HUES64 (cell line): ENCODE measurements at regions not wholly inside any gene's neighbourhood (a gene's known extent, or its start where the extent isn't known, plus 50 kb on each side); places are given as distances from the start of the nearest gene placed in this dataset.
A peak's percentile ranks its signal among the peaks of the same experiment; 100 is the strongest.

Experiments used
- H3K27ac ChIP-seq: 2 replicates; pipeline ENCODE4 v1.7.0; 2013; ENCODE audit warnings: low read depth, low read length, inconsistent platforms
- H3K27me3 ChIP-seq: 2 replicates; pipeline ENCODE4 v1.6.1; 2013; ENCODE audit warnings: mild to moderate bottlenecking, low read length; ENCODE audit not compliant: insufficient read depth
- H3K36me3 ChIP-seq: 2 replicates; pipeline ENCODE4 v1.6.1; 2013; ENCODE audit warnings: mild to moderate bottlenecking, low read length; ENCODE audit not compliant: insufficient read depth
- H3K4me1 ChIP-seq: 2 replicates; pipeline ENCODE4 v1.6.1; 2013; ENCODE audit warnings: mild to moderate bottlenecking, low read length, moderate library complexity; ENCODE audit not compliant: insufficient read depth
- H3K4me3 ChIP-seq: 2 replicates; pipeline ENCODE4 v1.5.1; 2013; ENCODE audit warnings: mild to moderate bottlenecking, low read length, moderate library complexity
- H3K9ac ChIP-seq: 2 replicates; pipeline ENCODE4 v1.6.1; 2013; ENCODE audit warnings: mild to moderate bottlenecking, low read depth, low read length
- H3K9me3 ChIP-seq: 2 replicates; pipeline ENCODE4 v1.6.1; 2013; ENCODE audit warnings: low read depth, low read length; ENCODE audit not compliant: insufficient read depth
- WGBS: fragments of 150-250, 120-280 bp; methylation state at CpG from one replicate; pipeline ENCODE4 v1.1.7; 2013; ENCODE audit warnings: missing lambda C conversion rate; 5-methylcytosine and 5-hydroxymethylcytosine counted together

GRCh38 chr12:60947533-60947932, 1312.7 kb upstream of the USP15 start:
- H3K9me3 ChIP-seq: 0 out of 2 replicates have a peak, but pooled peaks cover 13% of the 10 kb centered on the region

DNA sequence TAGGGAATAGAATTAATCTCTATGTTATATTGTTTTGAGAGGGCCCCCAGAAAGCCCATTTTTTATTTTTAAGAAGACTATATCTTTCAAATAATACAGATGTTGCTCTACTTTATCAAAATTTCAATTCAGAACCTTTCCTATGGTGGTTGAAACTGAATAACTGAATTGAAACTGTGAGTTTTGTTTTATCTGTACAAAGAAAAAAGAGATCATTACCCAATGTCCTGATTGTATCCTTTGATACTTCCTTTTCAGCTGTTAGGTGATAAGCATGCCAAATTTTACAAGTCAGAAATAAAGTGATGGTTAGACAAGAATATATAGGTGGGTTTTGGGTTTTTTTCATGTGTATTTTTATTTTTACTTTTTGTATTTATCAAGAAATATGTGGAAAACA, 1293.1 kb upstream of the USP15 start:
- Histone ChIP-seq H3K27ac (no peak overlapping the region), H3K27me3 (no peaks in the 10 kb centered on the region), H3K4me1 (no peaks in the 10 kb centered on the region), H3K9ac (no peak overlapping the region), H3K4me3 (no peak overlapping the region), H3K9me3 (peaks cover 11% of the 10 kb centered on the region), H3K36me3 (no peaks in the 10 kb centered on the region)

More at GRCh38 chr12:60947533-60947932, 1312.7 kb upstream of the USP15 start:
- Histone ChIP-seq H3K27ac (no peak overlapping the region), H3K4me3 (no peak overlapping the region), H3K4me1 (no peaks in the 10 kb centered on the region), H3K9ac (no peak overlapping the region), H3K27me3 (no peaks in the 10 kb centered on the region), H3K36me3 (no peaks in the 10 kb centered on the region)
- 80% methylated on average over 2 of the region's 2 CpGs for WGBS

DNA sequence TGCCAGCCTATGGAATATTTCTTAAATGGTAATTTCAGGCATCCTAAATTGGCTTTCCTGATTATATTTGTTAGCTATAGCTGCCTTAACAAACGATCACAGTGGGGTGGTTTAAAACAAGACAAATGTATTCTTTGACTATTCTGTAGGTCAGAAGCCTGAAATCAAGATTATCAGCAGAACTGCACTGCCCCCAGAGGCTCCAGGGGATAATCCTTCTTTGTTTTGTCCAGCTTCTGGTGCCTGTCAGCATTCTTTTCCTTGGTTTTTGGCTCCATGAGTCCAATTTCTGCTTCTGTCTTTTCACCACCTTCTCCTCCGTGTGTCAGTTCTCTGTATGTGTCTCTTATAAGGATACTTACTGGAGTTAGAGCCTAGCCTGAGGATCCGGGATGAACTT, 1282.2 kb upstream of the USP15 start:
- no peak overlapping the region for H3K27ac ChIP-seq
- H3K4me3 ChIP-seq: no peak overlapping the region
- no peaks in the 10 kb centered on the region for H3K36me3 ChIP-seq
- H3K9me3 ChIP-seq: peaks cover 14% of the 10 kb centered on the region
- WGBS: 96% methylated on average over 3 of the region's 3 CpGs
- H3K27me3 ChIP-seq: no peaks in the 10 kb centered on the region
- H3K9ac ChIP-seq: no peak overlapping the region
- peaks cover 22% of the 10 kb centered on the region; the same call in 1 of the 2 replicates for H3K4me1 ChIP-seq

DNA sequence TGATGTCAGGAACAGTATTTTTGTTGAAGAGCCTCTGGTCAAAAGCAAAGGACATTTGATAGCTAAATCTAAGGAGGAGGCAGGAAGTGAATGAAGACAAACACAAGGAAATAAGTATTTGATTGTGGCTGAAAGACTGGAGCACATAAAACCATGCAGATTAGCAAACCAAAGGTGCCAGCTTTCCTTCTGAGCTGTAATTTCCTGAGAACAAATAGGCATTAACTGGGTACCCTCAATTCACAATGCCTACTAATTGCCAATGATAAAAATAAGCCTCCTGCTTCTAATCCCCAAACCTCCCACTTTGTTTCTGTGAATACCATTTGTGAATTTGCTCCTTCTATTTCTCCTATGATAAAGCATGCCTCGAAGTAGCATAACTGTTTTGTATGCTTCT, 1279.6 kb upstream of the USP15 start:
- WGBS: no CpG with 5 or more reads among the region's 1 CpG
- no peaks in the 10 kb centered on the region for H3K27me3 ChIP-seq
- H3K36me3 ChIP-seq: no peaks in the 10 kb centered on the region
- peaks cover 22% of the 10 kb centered on the region; the same call in 1 of the 2 replicates for H3K4me1 ChIP-seq
- H3K9me3 ChIP-seq: peaks cover 18% of the 10 kb centered on the region
- no peak overlapping the region for H3K4me3 ChIP-seq
- 0 out of 2 replicates have a peak overlapping the region, but pooled peaks have one; percentile 24 for H3K27ac ChIP-seq
- no peak overlapping the region for H3K9ac ChIP-seq

DNA sequence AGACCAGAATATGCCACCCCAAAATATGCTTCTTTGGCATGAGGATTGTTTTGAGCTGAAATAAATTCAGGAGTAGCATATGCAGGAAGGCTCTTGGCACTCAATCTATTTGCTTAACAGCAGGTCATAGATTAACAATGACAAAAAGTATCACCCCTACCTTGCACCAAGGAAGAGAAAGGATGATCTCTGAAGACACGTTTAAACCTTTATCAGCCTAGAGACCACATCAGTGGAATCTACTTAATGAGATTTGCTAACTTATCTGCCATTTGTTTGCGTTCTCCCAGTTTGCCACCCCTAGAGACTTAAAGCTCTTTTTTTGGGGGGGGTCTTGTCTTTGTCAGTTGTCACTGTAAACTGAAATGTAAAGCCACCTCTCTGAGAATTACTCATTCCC, 1278.7 kb upstream of the USP15 start:
- Histone ChIP-seq H3K9ac (no peak overlapping the region), H3K4me1 (peaks cover 22% of the 10 kb centered on the region; the same call in 1 of the 2 replicates), H3K27ac (no peak overlapping the region), H3K36me3 (no peaks in the 10 kb centered on the region), H3K9me3 (peaks cover 19% of the 10 kb centered on the region), H3K4me3 (no peak overlapping the region), H3K27me3 (no peaks in the 10 kb centered on the region)
- WGBS: 50% methylated on average over 1 of the region's 2 CpGs

DNA sequence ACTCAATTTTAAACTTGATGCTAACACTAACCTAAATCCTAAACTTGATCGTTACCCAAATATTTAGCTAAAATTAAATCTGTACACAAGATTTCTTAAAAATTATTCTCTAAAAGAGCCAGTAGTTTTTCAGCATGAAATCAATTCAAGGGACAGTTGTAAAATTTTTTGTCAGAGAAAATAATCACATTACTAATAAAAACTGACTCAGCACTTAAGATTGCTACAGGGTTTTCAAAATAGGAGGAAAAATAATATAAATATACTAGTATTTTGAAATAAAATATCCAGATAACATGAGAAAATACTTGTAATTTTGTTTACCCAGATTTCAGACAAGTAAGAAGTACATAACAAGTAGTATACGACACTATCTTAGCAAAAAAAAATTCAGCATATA, 1268.1 kb upstream of the USP15 start:
- Histone ChIP-seq H3K9me3 (peaks cover 10% of the 10 kb centered on the region), H3K9ac (no peak overlapping the region), H3K27me3 (no peaks in the 10 kb centered on the region), H3K4me1 (no peaks in the 10 kb centered on the region), H3K36me3 (no peaks in the 10 kb centered on the region), H3K27ac (no peak overlapping the region), H3K4me3 (no peak overlapping the region)
- WGBS: 96% methylated on average over 1 of the region's 2 CpGs

DNA sequence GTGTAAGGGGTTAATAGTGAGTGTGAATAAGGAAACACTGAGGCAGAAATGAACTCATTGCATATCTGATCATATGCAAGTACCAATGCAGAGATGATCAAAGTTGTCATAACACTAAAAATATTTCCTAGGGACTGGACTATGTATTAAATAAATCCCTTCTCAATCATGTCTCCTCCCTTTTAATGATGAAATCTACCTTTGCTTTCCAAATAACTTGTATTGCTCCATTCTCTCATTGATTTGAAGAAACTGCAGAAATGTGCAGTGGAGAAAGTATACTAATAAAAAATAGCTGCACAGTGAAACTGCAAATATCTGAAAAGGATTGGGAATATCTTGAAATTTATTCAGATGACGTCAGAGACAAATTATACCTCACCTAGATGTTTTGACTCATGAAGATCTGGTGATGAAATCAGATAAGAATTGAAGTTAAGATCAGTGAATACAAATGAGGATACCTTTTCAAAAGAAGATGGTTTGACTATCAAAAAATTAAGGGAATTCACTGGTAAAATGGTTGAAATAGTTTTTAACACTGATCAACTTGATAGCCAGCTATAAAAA, 1264.9 kb upstream of the USP15 start:
- Histone ChIP-seq H3K27me3 (no peaks in the 10 kb centered on the region), H3K9me3 (peaks cover 16% of the 10 kb centered on the region), H3K9ac (no peak overlapping the region), H3K4me3 (no peak overlapping the region), H3K36me3 (no peaks in the 10 kb centered on the region), H3K4me1 (no peaks in the 10 kb centered on the region), H3K27ac (no peak overlapping the region)
- WGBS: no CpG with 5 or more reads among the region's 1 CpG

DNA sequence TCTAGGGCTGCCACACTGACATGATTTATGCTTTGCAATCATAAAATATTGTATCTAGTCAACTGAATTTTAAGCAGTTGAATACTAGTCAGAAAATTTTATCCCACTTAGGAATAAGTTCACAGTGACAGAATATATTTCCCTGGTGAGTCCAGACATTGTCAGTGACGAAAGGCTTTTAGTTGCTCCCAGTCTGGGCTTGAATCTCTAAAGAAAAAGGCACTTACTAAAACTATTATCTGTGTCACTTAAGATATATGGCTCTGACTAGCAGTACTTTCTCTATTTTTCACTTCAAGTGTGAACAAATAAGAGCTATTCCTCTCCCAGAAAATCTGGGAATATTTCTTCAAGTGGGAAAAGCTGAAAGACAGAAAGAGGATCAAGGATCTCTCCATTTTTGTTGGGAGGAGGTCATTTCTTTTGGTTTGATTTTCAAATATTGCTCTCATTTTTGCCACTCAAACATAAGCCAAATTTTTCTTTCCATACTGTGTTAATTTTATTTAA, 1262.3 kb upstream of the USP15 start:
- peaks cover 11% of the 10 kb centered on the region for H3K9me3 ChIP-seq
- 69% methylated on average over 1 of the region's 1 CpG for WGBS
- H3K27me3 ChIP-seq: no peaks in the 10 kb centered on the region
- no peak overlapping the region for H3K9ac ChIP-seq
- H3K27ac ChIP-seq: no peak overlapping the region
- H3K4me1 ChIP-seq: no peaks in the 10 kb centered on the region
- H3K36me3 ChIP-seq: no peaks in the 10 kb centered on the region
- no peak overlapping the region for H3K4me3 ChIP-seq

DNA sequence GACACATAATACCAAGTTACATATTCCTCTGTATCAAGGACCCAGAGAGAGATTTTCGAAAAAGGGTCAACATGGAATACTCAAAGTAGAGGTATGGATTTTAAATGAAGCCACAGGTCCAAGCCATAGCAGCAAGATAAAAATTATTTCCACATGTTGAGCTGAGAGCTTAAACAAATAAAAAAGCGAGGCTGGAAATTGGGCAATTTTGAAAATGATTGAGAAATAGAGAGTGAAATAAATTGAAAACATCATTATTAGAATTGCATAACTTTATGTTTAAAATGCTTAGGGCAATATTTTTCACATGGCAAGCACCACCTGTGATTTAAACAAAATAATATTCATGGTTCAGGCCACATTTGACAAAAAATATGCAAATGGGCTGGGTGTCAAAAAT, 1251.0 kb upstream of the USP15 start:
- H3K4me3 ChIP-seq: no peak overlapping the region
- WGBS: 83% methylated on average over 2 of the region's 2 CpGs
- H3K4me1 ChIP-seq: no peaks in the 10 kb centered on the region
- H3K27me3 ChIP-seq: no peaks in the 10 kb centered on the region
- no peak overlapping the region for H3K9ac ChIP-seq
- H3K27ac ChIP-seq: no peak overlapping the region
- peaks cover 2% of the 10 kb centered on the region; the same call in 1 of the 2 replicates for H3K9me3 ChIP-seq
- no peaks in the 10 kb centered on the region for H3K36me3 ChIP-seq

DNA sequence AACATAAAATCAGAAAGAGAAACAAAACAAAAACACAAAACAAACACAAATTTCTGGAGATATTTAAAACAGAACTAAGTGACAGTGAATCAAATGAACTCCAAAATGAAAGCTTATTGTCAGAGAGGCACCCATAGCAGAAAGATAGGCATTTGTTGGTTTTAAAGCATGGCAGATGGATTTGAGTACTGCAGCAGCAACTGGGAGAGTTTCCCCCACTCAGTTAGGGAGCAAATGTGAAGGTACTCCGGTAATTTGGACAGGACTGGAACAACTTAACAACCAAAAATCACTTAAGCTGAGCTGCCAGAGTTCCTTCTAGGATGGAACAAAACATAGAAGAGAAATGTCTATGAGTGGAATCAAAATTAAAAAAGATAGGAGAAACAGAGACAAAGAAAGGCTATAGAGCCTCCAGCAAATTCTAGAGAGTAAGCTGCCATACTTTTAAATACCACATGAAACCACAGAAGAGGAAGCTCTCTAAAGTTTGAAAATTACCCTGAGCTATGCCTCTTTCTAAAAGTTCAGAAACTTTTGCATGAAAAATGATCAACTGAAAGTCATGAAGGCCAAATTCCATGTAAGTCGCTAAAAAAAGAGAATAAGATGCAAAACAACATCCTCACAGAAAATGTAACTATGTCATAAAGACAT, 1248.3 kb upstream of the USP15 start:
- Histone ChIP-seq H3K27ac (no peak overlapping the region), H3K9ac (no peak overlapping the region)
- 78% methylated on average over 1 of the region's 2 CpGs for WGBS

GRCh38 chr12:61018571-61018970, 1241.6 kb upstream of the USP15 start:
- no peak overlapping the region for H3K27ac ChIP-seq
- no peaks in the 10 kb centered on the region for H3K4me1 ChIP-seq
- H3K36me3 ChIP-seq: no peaks in the 10 kb centered on the region
- H3K9ac ChIP-seq: no peak overlapping the region
- no peak overlapping the region for H3K4me3 ChIP-seq
- no peaks in the 10 kb centered on the region for H3K27me3 ChIP-seq
- H3K9me3 ChIP-seq: peaks cover 48% of the 10 kb centered on the region

More for the DNA sequence above, 1248.3 kb upstream of the USP15 start:
- Histone ChIP-seq H3K9me3 (peaks cover 8% of the 10 kb centered on the region; the same call in 1 of the 2 replicates), H3K4me1 (no peaks in the 10 kb centered on the region), H3K27me3 (no peaks in the 10 kb centered on the region), H3K4me3 (no peak overlapping the region), H3K36me3 (no peaks in the 10 kb centered on the region)
